WI38 (cell line): ENCODE measurements at regions not wholly inside any gene's neighbourhood (a gene's known extent, or its start where the extent isn't known, plus 50 kb on each side); places are given as distances from the start of the nearest gene placed in this dataset.
A peak's percentile ranks its signal among the peaks of the same experiment; 100 is the strongest.
"Not testable (repeated sequence)": the region's sequence is repeated elsewhere in the genome, so short reads cannot be mapped to it uniquely, and the experiment has no call there.

Source experiments
- H3K4me3 ChIP-seq: 2 replicates; pipeline ENCODE4 v1.5.1; 2011; ENCODE audit warnings: low read depth, mild to moderate bottlenecking, control low read depth, low read length
- CTCF ChIP-seq: IDR thresholded peaks from 2 replicates; pipeline ENCODE4 v1.5.1; 2012; ENCODE audit warnings: low read depth, mild to moderate bottlenecking, control low read depth, low read length

- TF ChIP-seq CTCF: peak; percentile 28; the same call in 1 of the 2 replicates
- H3K4me3 ChIP-seq: no peak overlapping the region
Measured at GRCh38 chr15:98085003-98085639, 124.6 kb downstream of the ARRDC4 start.

GRCh38 chr15:98088307-98088945 is 127.9 kb downstream of the ARRDC4 start:
- H3K4me3 ChIP-seq: not testable (repeated sequence)

- not testable (repeated sequence) for H3K4me3 ChIP-seq
Measured at GRCh38 chr15:98089352-98089751, 128.8 kb downstream of the ARRDC4 start.

GRCh38 chr15:98097986-98098385 is 137.5 kb downstream of the ARRDC4 start:
- not testable (repeated sequence) for H3K4me3 ChIP-seq

GRCh38 chr15:98100606-98101005 is 140.1 kb downstream of the ARRDC4 start:
- not testable (repeated sequence) for H3K4me3 ChIP-seq

GRCh38 chr15:98103570-98103969 is 143.1 kb downstream of the ARRDC4 start:
- TF ChIP-seq CTCF: no peak

GRCh38 chr15:98104386-98105151 is 144.1 kb downstream of the ARRDC4 start:
- H3K4me3 ChIP-seq: not testable (repeated sequence)

More at GRCh38 chr15:98103570-98103969, 143.1 kb downstream of the ARRDC4 start:
- no peak overlapping the region for H3K4me3 ChIP-seq

GRCh38 chr15:98106615-98107194 is 146.2 kb downstream of the ARRDC4 start:
- H3K4me3 ChIP-seq: not testable (repeated sequence)

GRCh38 chr15:98111806-98112205 is 151.3 kb downstream of the ARRDC4 start:
- H3K4me3 ChIP-seq: no peak overlapping the region
- no peak for TF ChIP-seq CTCF

GRCh38 chr15:98113327-98113726 is 152.8 kb downstream of the ARRDC4 start:
- no peak overlapping the region for H3K4me3 ChIP-seq
- no peak for TF ChIP-seq CTCF
